SK-N-SH treated with all-trans-retinoic acid at 6 μM for 48 hours (cell line): ENCODE measurements at regions not wholly inside any gene's neighbourhood (a gene's known extent, or its start where the extent isn't known, plus 50 kb on each side); places are given as distances from the start of the nearest gene placed in this dataset.

Source experiments
- BACH2 ChIP-seq: fragments of 250-450 bp; sonication (Bioruptor Pico); IDR thresholded peaks from 2 replicates; pipeline ENCODE4 v1.9.0; 2021; ENCODE audit warnings: mild to moderate bottlenecking, borderline replicate concordance
- CSRNP3 ChIP-seq: fragments of 250-450 bp; sonication (Bioruptor Pico); IDR thresholded peaks from 2 replicates; pipeline ENCODE4 v1.5.1; 2021; ENCODE audit warnings: mild to moderate bottlenecking, moderate library complexity
- ESRRG ChIP-seq: fragments of 250-450 bp; sonication (Bioruptor Pico); IDR thresholded peaks from 2 replicates; pipeline ENCODE4 v1.6.1; 2021; ENCODE audit warnings: mild to moderate bottlenecking
- ISL1 ChIP-seq: fragments of 250-450 bp; sonication (Bioruptor Pico); IDR thresholded peaks from 2 replicates; pipeline ENCODE4 v2.1.2; 2022; ENCODE audit warnings: mild to moderate bottlenecking, moderate library complexity
- PATZ1 ChIP-seq: fragments of 250-450 bp; sonication (Bioruptor Pico); IDR thresholded peaks from 2 replicates; pipeline ENCODE4 v1.8.0; 2020; ENCODE audit warnings: mild to moderate bottlenecking, moderate library complexity, borderline replicate concordance
- RARB ChIP-seq: fragments of 250-450 bp; sonication (Bioruptor Pico); IDR thresholded peaks from 2 replicates; pipeline ENCODE4 v1.8.0; 2021; ENCODE audit warnings: mild to moderate bottlenecking, moderate library complexity
- SNAI2 ChIP-seq: fragments of 250-450 bp; sonication (Bioruptor Pico); IDR thresholded peaks from 2 replicates; pipeline ENCODE4 v1.5.0; 2020; ENCODE audit warnings: mild to moderate bottlenecking, moderate library complexity
- ZFP3 ChIP-seq: fragments of 250-450 bp; sonication (Bioruptor Pico); IDR thresholded peaks from 2 replicates; pipeline ENCODE4 v1.5.0; 2020; ENCODE audit warnings: mild to moderate bottlenecking, moderate library complexity

- TF ChIP-seq BACH2 (CRISPR knock-in tag) (no peak), SNAI2 (CRISPR knock-in tag) (no peak), PATZ1 (CRISPR knock-in tag) (no peak), ZFP3 (CRISPR knock-in tag) (no peak), ESRRG (CRISPR knock-in tag) (no peak), ISL1 (CRISPR knock-in tag) (no peak), RARB (no peak), CSRNP3 (CRISPR knock-in tag) (no peak)
These were observed 648.9 kb downstream of the FRK start for GRCh38 chr6:115411756-115412155.
